ENCODE measurements at regions not wholly inside any gene's neighbourhood (a gene's known extent, or its start where the extent isn't known, plus 50 kb on each side); places are given as distances from the start of the nearest gene placed in this dataset.
"Not testable (repeated sequence)": the region's sequence is repeated elsewhere in the genome, so short reads cannot be mapped to it uniquely, and the experiment has no call there.

DNA sequence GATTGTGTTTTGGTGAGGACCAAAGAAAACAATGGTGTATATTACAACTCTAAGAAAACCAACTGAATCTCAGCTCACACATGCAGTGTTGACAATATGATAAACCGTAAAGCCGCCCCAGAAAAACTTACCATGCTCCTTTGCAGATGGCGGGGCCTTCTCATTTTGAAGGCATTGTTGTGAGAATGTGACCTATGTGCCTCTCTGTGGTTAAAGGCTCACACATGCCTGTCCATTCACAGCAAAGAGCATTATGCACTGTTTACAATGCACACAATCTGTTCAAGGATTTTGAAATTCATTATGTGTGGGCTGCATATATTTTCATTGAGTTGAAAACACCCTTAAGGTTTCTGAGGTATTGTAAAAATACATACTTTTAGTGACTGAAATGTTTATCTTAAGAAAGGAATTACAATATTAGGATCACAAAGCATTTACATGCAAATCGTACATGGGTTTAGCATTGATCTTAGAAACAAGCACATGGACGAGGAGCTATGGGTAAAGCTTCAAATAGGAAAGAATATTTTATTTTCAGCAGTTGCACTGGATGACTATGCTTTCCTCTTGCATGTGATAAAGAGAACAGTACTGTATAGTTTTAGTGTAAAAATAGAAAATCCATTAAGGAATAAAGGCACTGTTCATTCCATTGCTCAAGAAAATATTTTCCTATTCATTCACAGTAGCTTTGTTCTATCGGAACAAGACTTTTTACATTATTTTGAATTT lies 334.3 kb downstream of the ARL4A start:
- H3K9me2 ChIP-seq (replicated peaks; ENCODE audit: control insufficient read depth, low read length), result no peaks in the 10 kb centered on the region
- H3F3A ChIP-seq (ENCODE audit: control insufficient read depth, insufficient read depth), result no peaks in the 10 kb centered on the region
- no peaks in the 10 kb centered on the region for H3K36me3 ChIP-seq (ENCODE audit: control insufficient read depth, low read length)
- H3K4me1 ChIP-seq (ENCODE audit: control insufficient read depth, low read length), result no peaks in the 10 kb centered on the region
- no peaks in the 10 kb centered on the region for H4K20me1 ChIP-seq (ENCODE audit: control insufficient read depth, insufficient read depth, low read depth, low read length)
- H3K4me2 ChIP-seq (ENCODE audit: low read length), result no peak overlapping the region
- H3K27me3 ChIP-seq (ENCODE audit: control insufficient read depth, low read length), result no peaks in the 10 kb centered on the region
- no peak for TF ChIP-seq EZH2phosphoT487 (IDR thresholded peaks at IDR 0.05; ENCODE audit: borderline replicate concordance, low read length)
- TF ChIP-seq, protein P1, sequence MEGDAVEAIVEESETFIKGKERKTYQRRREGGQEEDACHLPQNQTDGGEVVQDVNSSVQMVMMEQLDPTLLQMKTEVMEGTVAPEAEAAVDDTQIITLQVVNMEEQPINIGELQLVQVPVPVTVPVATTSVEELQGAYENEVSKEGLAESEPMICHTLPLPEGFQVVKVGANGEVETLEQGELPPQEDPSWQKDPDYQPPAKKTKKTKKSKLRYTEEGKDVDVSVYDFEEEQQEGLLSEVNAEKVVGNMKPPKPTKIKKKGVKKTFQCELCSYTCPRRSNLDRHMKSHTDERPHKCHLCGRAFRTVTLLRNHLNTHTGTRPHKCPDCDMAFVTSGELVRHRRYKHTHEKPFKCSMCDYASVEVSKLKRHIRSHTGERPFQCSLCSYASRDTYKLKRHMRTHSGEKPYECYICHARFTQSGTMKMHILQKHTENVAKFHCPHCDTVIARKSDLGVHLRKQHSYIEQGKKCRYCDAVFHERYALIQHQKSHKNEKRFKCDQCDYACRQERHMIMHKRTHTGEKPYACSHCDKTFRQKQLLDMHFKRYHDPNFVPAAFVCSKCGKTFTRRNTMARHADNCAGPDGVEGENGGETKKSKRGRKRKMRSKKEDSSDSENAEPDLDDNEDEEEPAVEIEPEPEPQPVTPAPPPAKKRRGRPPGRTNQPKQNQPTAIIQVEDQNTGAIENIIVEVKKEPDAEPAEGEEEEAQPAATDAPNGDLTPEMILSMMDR (IDR thresholded peaks at IDR 0.05; ENCODE audit: low read depth, low read length, poor library complexity, severe bottlenecking), result no peak
- H3K27ac ChIP-seq (ENCODE audit: low read depth, low read length), result no peak overlapping the region
- H3K9me3 ChIP-seq (ENCODE audit: control insufficient read depth, insufficient read depth, low read length), result peaks cover 4% of the 10 kb centered on the region; the same call in 1 of the 2 replicates
- no peak overlapping the region for H3K4me3 ChIP-seq (ENCODE audit: low read length)
- no peaks in the 10 kb centered on the region for H3K79me2 ChIP-seq (ENCODE audit: control insufficient read depth, low read length)

DNA sequence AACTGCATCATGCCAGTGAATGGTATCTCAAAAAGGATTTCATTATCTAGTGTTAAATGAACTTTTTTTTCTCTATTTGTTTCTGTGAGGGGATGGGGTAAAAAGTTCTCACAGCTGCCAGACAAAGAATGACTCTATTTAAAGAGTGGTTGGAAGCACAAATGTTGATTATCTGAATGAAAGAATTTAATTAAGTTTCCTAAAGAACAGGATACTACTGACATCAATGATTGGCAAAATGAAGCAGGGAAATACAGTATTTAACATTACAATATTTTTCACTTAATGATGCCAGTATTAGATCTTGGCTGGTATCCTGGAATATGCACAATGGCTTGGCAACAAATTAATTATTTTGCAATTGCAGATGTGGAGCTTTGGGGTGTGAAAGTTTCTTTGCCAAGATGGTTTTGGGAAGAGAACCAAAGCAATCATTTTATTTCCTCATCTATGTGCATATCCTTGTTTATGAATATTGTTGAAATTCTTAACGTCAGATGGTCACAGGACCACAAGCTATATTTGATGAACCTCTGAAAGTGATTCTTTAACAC lies 336.8 kb downstream of the ARL4A start:
- Histone ChIP-seq H3K27ac (ENCODE audit: low read depth, low read length) (no peak overlapping the region), H3K36me3 (ENCODE audit: control insufficient read depth, low read length) (no peaks in the 10 kb centered on the region), H3F3A (ENCODE audit: control insufficient read depth, insufficient read depth) (no peaks in the 10 kb centered on the region), H3K79me2 (ENCODE audit: control insufficient read depth, low read length) (no peaks in the 10 kb centered on the region), H3K4me1 (ENCODE audit: control insufficient read depth, low read length) (no peaks in the 10 kb centered on the region), H3K4me2 (ENCODE audit: low read length) (no peak overlapping the region), H3K4me3 (ENCODE audit: low read length) (no peak overlapping the region), H3K9me3 (ENCODE audit: control insufficient read depth, insufficient read depth, low read length) (peaks cover 4% of the 10 kb centered on the region; the same call in 1 of the 2 replicates), H4K20me1 (ENCODE audit: control insufficient read depth, insufficient read depth, low read depth, low read length) (no peaks in the 10 kb centered on the region), H3K27me3 (ENCODE audit: control insufficient read depth, low read length) (no peaks in the 10 kb centered on the region), H3K9me2 (replicated peaks; ENCODE audit: control insufficient read depth, low read length) (no peaks in the 10 kb centered on the region)
- TF ChIP-seq, protein P1 (IDR thresholded peaks at IDR 0.05; ENCODE audit: low read depth, low read length, poor library complexity, severe bottlenecking), result no peak
- TF ChIP-seq EZH2phosphoT487 (IDR thresholded peaks at IDR 0.05; ENCODE audit: borderline replicate concordance, low read length), result no peak

DNA sequence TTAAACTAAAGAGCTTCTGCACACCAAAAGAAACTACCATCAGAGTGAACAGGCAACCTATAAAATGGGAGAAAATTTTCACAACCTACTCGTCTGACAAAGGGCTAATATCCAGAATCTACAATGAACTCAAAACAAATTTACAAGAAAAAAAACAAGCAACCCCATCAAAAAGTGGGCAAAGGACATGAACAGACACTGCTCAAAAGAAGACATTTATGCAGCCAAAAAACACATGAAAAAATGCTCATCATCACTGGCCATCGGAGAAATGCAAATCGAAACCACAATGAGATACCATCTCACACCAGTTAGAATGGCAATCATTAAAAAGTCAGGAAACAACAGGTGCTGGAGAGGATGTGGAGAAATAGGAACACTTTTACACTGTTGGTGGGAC lies 337.6 kb downstream of the ARL4A start:
- not testable (repeated sequence) for H4K20me1 ChIP-seq (ENCODE audit: control insufficient read depth, insufficient read depth, low read depth, low read length); H3K4me2 ChIP-seq (ENCODE audit: low read length)

DNA sequence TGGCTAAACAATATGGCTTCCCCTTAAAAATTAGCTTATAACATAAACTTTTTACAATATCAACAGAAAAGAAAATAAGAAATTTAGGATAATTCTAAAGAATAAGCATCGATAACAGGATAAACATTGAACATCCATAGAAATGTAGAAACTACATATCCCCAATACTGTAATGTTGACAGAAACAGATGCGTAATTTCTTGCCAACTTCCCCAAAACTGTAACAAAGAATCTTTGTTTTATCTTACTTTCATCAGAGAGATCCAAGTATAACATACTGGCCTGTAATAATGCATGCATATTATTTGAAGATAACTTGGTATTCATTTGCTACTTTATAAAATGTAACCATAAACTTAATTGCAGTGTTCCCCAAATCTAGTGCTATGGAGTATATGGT lies 339.9 kb downstream of the ARL4A start:
- TF ChIP-seq, protein P1 (IDR thresholded peaks at IDR 0.05; ENCODE audit: low read depth, low read length, poor library complexity, severe bottlenecking), result no peak
- no peak for TF ChIP-seq EZH2phosphoT487 (IDR thresholded peaks at IDR 0.05; ENCODE audit: borderline replicate concordance, low read length)
- H3K27me3 ChIP-seq (ENCODE audit: control insufficient read depth, low read length), result no peaks in the 10 kb centered on the region
- no peak overlapping the region for H3K4me3 ChIP-seq (ENCODE audit: low read length)
- no peaks in the 10 kb centered on the region for H3K36me3 ChIP-seq (ENCODE audit: control insufficient read depth, low read length)
- no peaks in the 10 kb centered on the region for H4K20me1 ChIP-seq (ENCODE audit: control insufficient read depth, insufficient read depth, low read depth, low read length)
- no peak overlapping the region for H3K27ac ChIP-seq (ENCODE audit: low read depth, low read length)
- no peaks in the 10 kb centered on the region for H3K4me1 ChIP-seq (ENCODE audit: control insufficient read depth, low read length)
- H3K9me3 ChIP-seq (ENCODE audit: control insufficient read depth, insufficient read depth, low read length), result no peaks in the 10 kb centered on the region
- no peak overlapping the region for H3K4me2 ChIP-seq (ENCODE audit: low read length)
- no peaks in the 10 kb centered on the region for H3F3A ChIP-seq (ENCODE audit: control insufficient read depth, insufficient read depth)
- no peaks in the 10 kb centered on the region for H3K9me2 ChIP-seq (replicated peaks; ENCODE audit: control insufficient read depth, low read length)
- H3K79me2 ChIP-seq (ENCODE audit: control insufficient read depth, low read length), result no peaks in the 10 kb centered on the region

More for the DNA sequence above, 337.6 kb downstream of the ARL4A start:
- not testable (repeated sequence) for H3K79me2 ChIP-seq (ENCODE audit: control insufficient read depth, low read length); H3K4me1 ChIP-seq (ENCODE audit: control insufficient read depth, low read length); H3K27ac ChIP-seq (ENCODE audit: low read depth, low read length); H3K4me3 ChIP-seq (ENCODE audit: low read length); H3K9me3 ChIP-seq (ENCODE audit: control insufficient read depth, insufficient read depth, low read length); H3K36me3 ChIP-seq (ENCODE audit: control insufficient read depth, low read length); H3F3A ChIP-seq (ENCODE audit: control insufficient read depth, insufficient read depth); H3K9me2 ChIP-seq (replicated peaks; ENCODE audit: control insufficient read depth, low read length); H3K27me3 ChIP-seq (ENCODE audit: control insufficient read depth, low read length)

All from DOHH2 (cell line).